CD4-positive, alpha-beta memory T cell (primary cell): ENCODE measurements at regions not wholly inside any gene's neighbourhood (a gene's known extent, or its start where the extent isn't known, plus 50 kb on each side); places are given as distances from the start of the nearest gene placed in this dataset.
"Not testable (repeated sequence)": the region's sequence is repeated elsewhere in the genome, so short reads cannot be mapped to it uniquely, and the experiment has no call there.

Experiments
- CTCF ChIA-PET: fragments of 350-600 bp; sonication (Branson Sonifier 250); formaldehyde crosslinking; loops from one replicate; lab custom pipeline; 2021; ENCODE audit warnings: inconsistent platforms; ENCODE audit not compliant: partially characterized antibody; lab: Charles Lee
- POLR2A ChIA-PET: fragments of 350-600 bp; sonication (Branson Sonifier 250); formaldehyde crosslinking; loops from one replicate; lab custom pipeline; 2021; ENCODE audit not compliant: partially characterized antibody; lab: Charles Lee
- DNase-seq, 5 donors: peaks; one replicate each; pipeline versions ENCODE4 v3.0.0 to v3.0.0-alpha.2; 2020 to 2022; ENCODE audit warnings: mixed read lengths in 1 of 5
- H3K27ac ChIP-seq: one replicate; pipeline ENCODE4 v1.7.0; 2013; ENCODE audit warnings: low read depth, low read length
- H3K27me3 ChIP-seq: 2 replicates; pipeline ENCODE4 v1.7.0; 2013; ENCODE audit warnings: mild to moderate bottlenecking, low read length, moderate library complexity; ENCODE audit not compliant: insufficient read depth
- H3K36me3 ChIP-seq: 2 replicates; pipeline ENCODE4 v1.7.0; 2013; ENCODE audit warnings: mild to moderate bottlenecking, low read length, moderate library complexity; ENCODE audit not compliant: insufficient read depth
- H3K4me1 ChIP-seq: 2 replicates; pipeline ENCODE4 v1.7.0; 2013; ENCODE audit warnings: mild to moderate bottlenecking, low read length, moderate library complexity; ENCODE audit not compliant: insufficient read depth
- H3K4me3 ChIP-seq, 2 donors: one replicate each; pipeline ENCODE4 v1.7.0; 2013; ENCODE audit warnings: low read length in 2 of 2, mild to moderate bottlenecking in 1 of 2
- H3K9me3 ChIP-seq, 2 donors: one replicate each; pipeline ENCODE4 v1.7.0; 2013; ENCODE audit warnings: low read length in 2 of 2, control low read depth in 1 of 2; ENCODE audit not compliant: control insufficient read depth in 1 of 2
- H3K27ac Mint-ChIP-seq, 7 donors: one replicate each; pipeline ENCODE4 v1.8.0; 2020 to 2021; ENCODE audit warnings: mixed read lengths in 7 of 7, mild to moderate bottlenecking in 6 of 7, inconsistent platforms in 3 of 7, moderate library complexity in 3 of 7
- H3K27me3 Mint-ChIP-seq, 2 donors: one replicate each; pipeline ENCODE4 v1.8.0; 2020 to 2021; ENCODE audit warnings: mixed read lengths in 2 of 2
- H3K36me3 Mint-ChIP-seq, 2 donors: one replicate each; pipeline ENCODE4 v1.8.0; 2020 to 2021; ENCODE audit warnings: mixed read lengths in 2 of 2, inconsistent platforms in 1 of 2, mild to moderate bottlenecking in 1 of 2
- H3K4me1 Mint-ChIP-seq, 4 donors: one replicate each; pipeline ENCODE4 v1.8.0; 2020 to 2021; ENCODE audit warnings: mixed read lengths in 4 of 4, mild to moderate bottlenecking in 1 of 4
- H3K4me3 Mint-ChIP-seq, 8 donors: one replicate each; pipeline ENCODE4 v1.8.0; 2020 to 2021; ENCODE audit warnings: mixed read lengths in 8 of 8, mild to moderate bottlenecking in 7 of 8, moderate library complexity in 6 of 8, inconsistent platforms in 3 of 8
- H3K9me3 Mint-ChIP-seq, 8 donors: one replicate each; pipeline ENCODE4 v1.8.0; 2020 to 2021; ENCODE audit warnings: mixed read lengths in 8 of 8, mild to moderate bottlenecking in 5 of 8, inconsistent platforms in 3 of 8, moderate library complexity in 1 of 8
- intact Hi-C: fragments of 100-400 bp; cut with micrococcal nuclease; formaldehyde crosslinking; loops from one replicate; pipeline ENCODE4 v1.15.1; 2023

DNA sequence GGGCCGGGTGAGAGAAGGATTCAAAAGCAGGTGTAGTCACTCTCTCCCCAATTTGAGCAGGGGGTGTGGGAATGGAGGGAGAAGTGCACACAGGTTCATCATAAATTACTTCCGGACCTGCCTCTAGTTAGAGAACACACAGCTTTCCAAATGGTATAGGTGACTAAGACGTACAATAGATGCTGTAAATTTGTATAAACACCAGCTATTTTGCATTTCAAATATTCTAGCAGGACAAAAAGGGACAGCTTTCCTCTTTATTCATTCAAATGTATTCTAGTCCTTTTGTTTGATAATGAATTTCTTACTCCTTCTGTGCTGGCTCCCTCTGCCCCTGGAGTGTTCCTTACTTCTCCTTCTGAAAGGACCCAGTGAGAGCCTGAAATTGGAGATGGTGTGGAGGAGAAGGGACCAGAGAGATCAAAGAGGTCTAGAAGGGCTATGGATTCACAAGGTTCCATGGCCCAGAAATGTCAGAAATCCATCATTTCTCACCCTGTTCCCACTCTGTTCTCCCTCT is 53.2 kb upstream of the SH3BP4 start:
- DNase-seq: no peak
- CTCF ChIA-PET: no interaction called here
- Histone ChIP-seq H3K4me3 (no peak overlapping the region), H3K27ac (no peak overlapping the region), H3K36me3 (no peaks in the 10 kb centered on the region), H3K4me1 (no peaks in the 10 kb centered on the region), H3K9me3 (no peaks in the 10 kb centered on the region), H3K27me3 (no peaks in the 10 kb centered on the region)
- peaks cover 0 to 4% (median 0%) of the 10 kb centered on the region in 8 donors for H3K9me3 Mint-ChIP-seq
- intact Hi-C loops: no loop called here
- POLR2A ChIA-PET: no interaction called here
- peaks cover 0 to 10% of the 10 kb centered on the region in 2 donors for H3K27me3 Mint-ChIP-seq
- no peak overlapping the region for H3K4me3 Mint-ChIP-seq
- no peaks in the 10 kb centered on the region for H3K36me3 Mint-ChIP-seq
- no peak overlapping the region for H3K27ac Mint-ChIP-seq
- peaks cover 0 to 3% (median under 1%) of the 10 kb centered on the region in 4 donors for H3K4me1 Mint-ChIP-seq

DNA sequence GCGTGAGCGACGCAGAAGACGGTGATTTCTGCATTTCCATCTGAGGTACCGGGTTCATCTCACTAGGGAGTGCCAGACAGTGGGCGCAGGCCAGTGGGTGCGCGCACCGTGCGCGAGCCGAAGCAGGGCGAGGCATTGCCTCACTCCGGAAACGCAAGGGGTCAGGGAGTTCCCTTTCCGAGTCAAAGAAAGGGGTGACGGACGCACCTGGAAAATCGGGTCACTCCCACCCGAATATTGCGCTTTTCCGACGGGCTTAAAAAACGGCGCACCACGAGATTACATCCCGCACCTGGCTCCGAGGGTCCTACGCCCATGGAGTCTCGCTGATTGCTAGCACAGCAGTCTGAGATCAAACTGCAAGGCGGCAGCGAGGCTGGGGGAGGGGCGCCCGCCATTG is 63.4 kb upstream of the SH3BP4 start:
- H3K9me3 ChIP-seq, H3K4me3 ChIP-seq, H3K4me1 ChIP-seq, POLR2A ChIA-PET, H3K27me3 Mint-ChIP-seq, H3K36me3 Mint-ChIP-seq, H3K36me3 ChIP-seq, H3K9me3 Mint-ChIP-seq, H3K4me1 Mint-ChIP-seq, H3K27me3 ChIP-seq, intact Hi-C loops, CTCF ChIA-PET, H3K27ac ChIP-seq: not testable (repeated sequence)
- peak in 2 of 5 donors; percentile 12 to 35 for DNase-seq
- Mint-ChIP-seq H3K4me3 (peak overlapping the region in 4 of 8 donors; percentile 29 to 78 (median 62)), H3K27ac (peak overlapping the region in 1 of 7 donors; percentile 53)

- POLR2A ChIA-PET: no interaction called here
- H3K9me3 ChIP-seq: no peaks in the 10 kb centered on the region
- Mint-ChIP-seq H3K4me1 (no peaks in the 10 kb centered on the region), H3K4me3 (no peak overlapping the region), H3K27ac (no peak overlapping the region), H3K27me3 (peaks cover 8 to 12% of the 10 kb centered on the region in 2 donors), H3K9me3 (peaks cover 0 to 4% (median 0%) of the 10 kb centered on the region in 8 donors), H3K36me3 (no peaks in the 10 kb centered on the region)
- CTCF ChIA-PET: no interaction called here
- H3K4me3 ChIP-seq: no peak overlapping the region
- no peaks in the 10 kb centered on the region for H3K4me1 ChIP-seq
- H3K27ac ChIP-seq: no peak overlapping the region
- no peaks in the 10 kb centered on the region for H3K27me3 ChIP-seq
- DNase-seq: no peak
- H3K36me3 ChIP-seq: no peaks in the 10 kb centered on the region
- intact Hi-C loops: no loop called here
Measured at GRCh38 chr2:234887195-234887594, 64.6 kb upstream of the SH3BP4 start.

DNA sequence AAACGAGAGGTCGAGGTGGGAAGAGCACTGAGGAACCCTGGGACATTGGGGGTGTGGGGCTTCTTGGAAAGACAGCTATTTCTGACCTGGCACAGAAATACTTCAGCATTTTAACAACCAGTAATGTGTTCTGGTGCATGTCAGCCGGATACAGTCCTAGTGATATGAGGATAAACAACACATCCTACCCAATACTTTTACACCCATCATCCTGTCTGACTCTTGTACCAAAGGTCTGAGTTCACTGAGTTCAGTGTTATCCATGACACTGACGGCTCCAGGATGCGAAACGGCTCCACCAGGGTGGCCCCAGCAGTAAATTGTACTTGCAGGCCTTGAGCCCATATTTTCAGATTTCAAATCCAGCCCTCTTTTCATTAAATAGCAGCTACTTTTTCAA is 65.9 kb upstream of the SH3BP4 start:
- H3K36me3 Mint-ChIP-seq: no peaks in the 10 kb centered on the region
- POLR2A ChIA-PET: no interaction called here
- Histone ChIP-seq H3K4me3 (no peak overlapping the region), H3K4me1 (no peaks in the 10 kb centered on the region), H3K27me3 (no peaks in the 10 kb centered on the region), H3K36me3 (no peaks in the 10 kb centered on the region), H3K27ac (no peak overlapping the region), H3K9me3 (no peaks in the 10 kb centered on the region)
- no peak overlapping the region for H3K27ac Mint-ChIP-seq
- H3K4me3 Mint-ChIP-seq: no peak overlapping the region
- H3K4me1 Mint-ChIP-seq: no peaks in the 10 kb centered on the region
- peaks cover 0 to 4% (median 0%) of the 10 kb centered on the region in 8 donors for H3K9me3 Mint-ChIP-seq
- peaks cover 8 to 12% of the 10 kb centered on the region in 2 donors for H3K27me3 Mint-ChIP-seq
- intact Hi-C loops: no loop called here
- CTCF ChIA-PET: no interaction called here
- no peak for DNase-seq

- CTCF ChIA-PET: no interaction called here
- POLR2A ChIA-PET: no interaction called here
- H3K27me3 ChIP-seq: no peaks in the 10 kb centered on the region
- no peak for DNase-seq
- no peaks in the 10 kb centered on the region for H3K36me3 Mint-ChIP-seq
- no peak overlapping the region for H3K4me3 ChIP-seq
- no peaks in the 10 kb centered on the region for H3K4me1 Mint-ChIP-seq
- H3K27ac ChIP-seq: no peak overlapping the region
- no peaks in the 10 kb centered on the region for H3K36me3 ChIP-seq
- H3K9me3 ChIP-seq: no peaks in the 10 kb centered on the region
- H3K4me3 Mint-ChIP-seq: no peak overlapping the region
- peaks cover 0 to 3% (median 0%) of the 10 kb centered on the region in 8 donors for H3K9me3 Mint-ChIP-seq
- intact Hi-C loops: no loop called here
- H3K27ac Mint-ChIP-seq: no peak overlapping the region
- H3K4me1 ChIP-seq: no peaks in the 10 kb centered on the region
- peaks cover 8 to 12% of the 10 kb centered on the region in 2 donors for H3K27me3 Mint-ChIP-seq
Measured at GRCh38 chr2:234885118-234885517, 66.7 kb upstream of the SH3BP4 start.

DNA sequence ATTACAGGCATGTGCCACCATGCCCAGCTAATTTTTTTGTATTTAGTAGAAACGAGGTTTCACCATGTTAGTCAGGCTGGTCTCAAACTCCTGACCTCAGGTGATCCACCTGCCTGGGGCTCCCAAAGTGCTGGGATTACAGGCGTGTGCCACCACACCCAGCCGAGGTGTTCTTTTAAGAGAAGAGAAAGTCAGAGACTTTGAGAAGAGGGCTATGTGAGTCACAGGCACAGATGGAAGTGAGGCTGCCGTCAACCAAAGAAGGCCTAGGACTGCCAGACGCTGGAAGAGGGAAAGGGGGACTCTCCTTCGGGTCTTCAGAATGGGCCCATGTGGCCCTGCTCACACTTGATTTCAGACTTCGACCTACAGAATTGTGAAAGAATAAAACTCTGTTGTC is 67.2 kb upstream of the SH3BP4 start:
- H3K27ac Mint-ChIP-seq: no peak overlapping the region
- H3K4me1 Mint-ChIP-seq: no peaks in the 10 kb centered on the region
- ChIA-PET POLR2A (no interaction called here), CTCF (no interaction called here)
- DNase-seq: no peak
- Histone ChIP-seq H3K27ac (no peak overlapping the region), H3K4me3 (no peak overlapping the region), H3K9me3 (no peaks in the 10 kb centered on the region), H3K36me3 (no peaks in the 10 kb centered on the region), H3K4me1 (no peaks in the 10 kb centered on the region), H3K27me3 (no peaks in the 10 kb centered on the region)
- no peak overlapping the region for H3K4me3 Mint-ChIP-seq
- peaks cover 0 to 3% (median 0%) of the 10 kb centered on the region in 8 donors for H3K9me3 Mint-ChIP-seq
- H3K27me3 Mint-ChIP-seq: peaks cover 8 to 12% of the 10 kb centered on the region in 2 donors
- intact Hi-C loops: no loop called here
- no peaks in the 10 kb centered on the region for H3K36me3 Mint-ChIP-seq

DNA sequence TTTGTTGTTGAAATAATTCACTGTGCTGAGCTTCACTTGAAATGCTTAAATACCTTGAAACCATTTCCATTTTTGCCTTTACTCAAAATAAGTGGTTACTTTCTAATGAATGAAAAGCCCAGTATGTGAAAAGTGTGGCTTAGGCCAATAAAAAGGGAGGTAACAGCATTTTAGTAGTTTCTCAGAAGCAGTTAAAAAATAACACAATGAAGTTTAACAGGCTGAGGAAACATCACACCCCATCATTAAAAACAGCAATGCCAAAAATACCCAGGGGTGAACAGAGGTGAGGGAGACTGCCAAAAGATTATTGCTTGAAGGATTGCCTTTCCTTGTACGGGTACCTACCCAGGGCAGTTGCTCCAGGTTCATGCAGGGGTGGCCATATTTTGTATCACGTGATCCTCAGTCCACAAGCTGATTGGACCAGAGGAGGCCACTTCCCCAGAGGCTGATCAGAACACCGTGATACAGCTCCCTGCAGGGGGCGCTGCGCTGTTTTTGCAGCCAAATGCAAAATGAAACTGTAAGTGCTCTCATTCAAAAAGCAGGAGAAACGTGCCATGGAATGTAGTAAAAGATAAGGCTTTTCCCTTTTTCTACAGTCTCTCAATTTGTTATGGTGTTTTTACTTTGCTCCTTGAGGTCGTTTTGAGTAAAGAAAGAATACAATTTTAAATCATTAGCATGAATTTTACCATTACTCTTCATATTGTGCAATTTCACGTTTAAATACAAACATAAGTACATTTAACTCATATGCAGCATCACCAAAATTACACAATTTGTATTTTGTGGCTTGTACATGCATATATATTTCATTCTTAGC is 70.2 kb upstream of the SH3BP4 start:
- no peaks in the 10 kb centered on the region for H3K27me3 ChIP-seq
- DNase-seq: peak in 1 of 5 donors; percentile 19
- Mint-ChIP-seq H3K9me3 (peaks cover 0 to 2% (median 0%) of the 10 kb centered on the region in 8 donors), H3K27ac (no peak overlapping the region), H3K27me3 (peaks cover 7 to 14% of the 10 kb centered on the region in 2 donors), H3K4me1 (no peaks in the 10 kb centered on the region), H3K36me3 (no peaks in the 10 kb centered on the region), H3K4me3 (no peak overlapping the region)
- no peak overlapping the region for H3K4me3 ChIP-seq
- ChIA-PET CTCF (no interaction called here), POLR2A (no interaction called here)
- intact Hi-C loops: no loop called here
- H3K4me1 ChIP-seq: no peaks in the 10 kb centered on the region
- H3K36me3 ChIP-seq: no peaks in the 10 kb centered on the region
- no peaks in the 10 kb centered on the region for H3K9me3 ChIP-seq
- no peak overlapping the region for H3K27ac ChIP-seq
